Adipocyte (in vitro differentiated cells): ENCODE measurements at regions not wholly inside any gene's neighbourhood (a gene's known extent, or its start where the extent isn't known, plus 50 kb on each side); places are given as distances from the start of the nearest gene placed in this dataset.

Experiments used
- DNase-seq: peaks from one replicate; pipeline ENCODE4 v3.0.0-alpha.2; 2015; ENCODE audit warnings: low read depth
- H3K27me3 ChIP-seq: replicated peaks from 2 replicates; pipeline ENCODE4 v1.7.0; 2013; ENCODE audit warnings: mild to moderate bottlenecking, low read length, moderate library complexity; ENCODE audit not compliant: control insufficient read depth, insufficient read depth
- H3K36me3 ChIP-seq: 2 replicates; pipeline ENCODE4 v1.7.0; 2013; ENCODE audit warnings: low read length, mild to moderate bottlenecking, moderate library complexity; ENCODE audit not compliant: control insufficient read depth, insufficient read depth, severe bottlenecking
- H3K4me1 ChIP-seq: 2 replicates; pipeline ENCODE4 v1.7.0; 2013; ENCODE audit warnings: mild to moderate bottlenecking, low read length, moderate library complexity; ENCODE audit not compliant: control insufficient read depth, insufficient read depth
- H3K4me3 ChIP-seq: 2 replicates; pipeline ENCODE4 v1.7.0; 2013; ENCODE audit warnings: mild to moderate bottlenecking, low read length, moderate library complexity
- H3K9ac ChIP-seq: 2 replicates; pipeline ENCODE4 v1.7.0; 2013; ENCODE audit warnings: mild to moderate bottlenecking, low read length, moderate library complexity
- H3K9me3 ChIP-seq: 2 replicates; pipeline ENCODE4 v1.7.0; 2013; ENCODE audit warnings: mild to moderate bottlenecking, low read length, moderate library complexity; ENCODE audit not compliant: control insufficient read depth

- no peak for DNase-seq
- Histone ChIP-seq H3K4me1 (no peaks in the 10 kb centered on the region), H3K4me3 (no peak overlapping the region), H3K9me3 (no peaks in the 10 kb centered on the region), H3K9ac (no peak overlapping the region), H3K36me3 (no peaks in the 10 kb centered on the region), H3K27me3 (peaks cover 6% of the 10 kb centered on the region)
Observed at GRCh38 chr5:136924490-136924889, 559.1 kb upstream of the TRPC7 start.

- no peak for DNase-seq
- Histone ChIP-seq H3K9me3 (no peaks in the 10 kb centered on the region), H3K36me3 (no peaks in the 10 kb centered on the region), H3K27me3 (no peaks in the 10 kb centered on the region), H3K4me3 (no peak overlapping the region), H3K4me1 (no peaks in the 10 kb centered on the region), H3K9ac (no peak overlapping the region)
Observed at GRCh38 chr5:136910625-136911024, 545.3 kb upstream of the TRPC7 start.

- H3K4me3 ChIP-seq: no peak overlapping the region
- no peaks in the 10 kb centered on the region for H3K4me1 ChIP-seq
- H3K36me3 ChIP-seq: no peaks in the 10 kb centered on the region
- no peaks in the 10 kb centered on the region for H3K9me3 ChIP-seq
- no peaks in the 10 kb centered on the region for H3K27me3 ChIP-seq
- DNase-seq: peak; percentile 21
- no peak overlapping the region for H3K9ac ChIP-seq
Observed at GRCh38 chr5:136909906-136910305, 544.6 kb upstream of the TRPC7 start.

DNA sequence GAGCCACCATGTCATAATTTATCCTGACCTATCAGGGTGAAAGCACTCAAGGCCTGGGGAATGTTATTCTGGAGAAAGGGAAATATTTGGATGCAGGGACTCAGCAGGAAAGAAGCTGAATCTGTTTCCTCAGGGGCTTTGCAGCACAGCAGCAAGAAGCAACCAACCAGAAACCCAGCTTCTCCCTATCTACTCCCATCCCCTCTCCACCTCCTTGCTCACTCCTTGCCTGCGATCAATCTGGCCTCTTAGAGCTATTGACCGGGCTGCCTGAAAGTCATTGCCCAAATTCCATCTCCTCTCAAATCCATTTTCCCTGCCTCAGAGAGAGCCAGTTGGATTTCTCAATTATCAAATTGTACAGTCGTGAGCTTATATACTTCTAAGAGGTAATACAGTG is 542.0 kb upstream of the TRPC7 start:
- no peak overlapping the region for H3K4me3 ChIP-seq
- H3K9ac ChIP-seq: no peak overlapping the region
- H3K4me1 ChIP-seq: no peaks in the 10 kb centered on the region
- H3K9me3 ChIP-seq: peaks cover 9% of the 10 kb centered on the region
- H3K27me3 ChIP-seq: no peaks in the 10 kb centered on the region
- DNase-seq: no peak
- no peaks in the 10 kb centered on the region for H3K36me3 ChIP-seq

DNA sequence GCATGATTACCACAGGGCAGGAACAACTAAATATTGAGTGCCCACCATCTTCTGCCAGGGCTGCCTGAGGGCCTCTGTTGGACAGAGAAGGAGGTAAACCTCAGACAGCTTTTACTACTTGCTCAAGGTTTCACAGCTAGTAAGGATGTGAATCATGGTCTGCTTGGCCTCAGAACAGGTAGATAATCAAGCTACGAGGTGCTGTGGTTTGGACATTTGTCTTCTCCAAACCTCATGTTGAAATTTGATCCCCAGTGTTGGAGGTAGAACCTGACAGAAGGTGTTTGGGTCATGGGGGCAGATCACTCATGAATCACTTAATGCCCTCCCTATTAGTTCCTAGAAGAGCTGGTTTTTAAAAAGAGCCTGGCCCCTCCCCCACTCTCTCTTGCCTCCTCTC is 541.2 kb upstream of the TRPC7 start:
- no peak overlapping the region for H3K4me3 ChIP-seq
- no peak overlapping the region for H3K9ac ChIP-seq
- peaks cover 17% of the 10 kb centered on the region for H3K9me3 ChIP-seq
- H3K4me1 ChIP-seq: no peaks in the 10 kb centered on the region
- no peaks in the 10 kb centered on the region for H3K27me3 ChIP-seq
- no peak for DNase-seq
- no peaks in the 10 kb centered on the region for H3K36me3 ChIP-seq

DNA sequence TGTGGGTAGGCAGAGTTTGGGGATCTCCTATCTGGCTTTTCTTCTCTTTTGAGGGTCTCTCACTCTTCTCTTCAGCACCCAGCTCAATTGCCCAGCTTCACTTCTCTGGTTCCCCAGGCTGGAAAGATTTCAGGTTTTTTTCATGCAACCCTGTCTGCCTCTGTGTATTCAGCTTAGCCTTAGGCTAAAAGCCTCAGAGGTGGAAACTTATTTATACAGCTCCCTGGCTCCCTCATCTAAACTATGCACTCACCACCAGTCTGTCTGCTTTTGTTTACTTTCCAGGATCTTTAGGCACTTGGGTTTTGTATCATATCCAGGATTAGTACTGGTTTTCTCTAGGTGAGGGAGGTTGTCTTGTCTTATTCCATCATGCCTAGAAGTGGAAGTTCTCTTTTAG is 540.2 kb upstream of the TRPC7 start:
- no peaks in the 10 kb centered on the region for H3K36me3 ChIP-seq
- H3K4me1 ChIP-seq: no peaks in the 10 kb centered on the region
- H3K9me3 ChIP-seq: peaks cover 22% of the 10 kb centered on the region
- no peak overlapping the region for H3K4me3 ChIP-seq
- H3K27me3 ChIP-seq: no peaks in the 10 kb centered on the region
- DNase-seq: peak; percentile 10
- H3K9ac ChIP-seq: no peak overlapping the region

GRCh38 chr5:136894070-136894469 is 528.7 kb upstream of the TRPC7 start:
- Histone ChIP-seq H3K9ac (no peak overlapping the region), H3K4me3 (no peak overlapping the region), H3K27me3 (peaks cover 4% of the 10 kb centered on the region), H3K9me3 (no peaks in the 10 kb centered on the region), H3K4me1 (no peaks in the 10 kb centered on the region), H3K36me3 (no peaks in the 10 kb centered on the region)
- no peak for DNase-seq

- Histone ChIP-seq H3K4me3 (no peak overlapping the region), H3K9me3 (no peaks in the 10 kb centered on the region), H3K4me1 (no peaks in the 10 kb centered on the region), H3K36me3 (no peaks in the 10 kb centered on the region), H3K27me3 (peaks cover 17% of the 10 kb centered on the region), H3K9ac (no peak overlapping the region)
- DNase-seq: no peak
Observed at GRCh38 chr5:136892000-136892399, 526.7 kb upstream of the TRPC7 start.

DNA sequence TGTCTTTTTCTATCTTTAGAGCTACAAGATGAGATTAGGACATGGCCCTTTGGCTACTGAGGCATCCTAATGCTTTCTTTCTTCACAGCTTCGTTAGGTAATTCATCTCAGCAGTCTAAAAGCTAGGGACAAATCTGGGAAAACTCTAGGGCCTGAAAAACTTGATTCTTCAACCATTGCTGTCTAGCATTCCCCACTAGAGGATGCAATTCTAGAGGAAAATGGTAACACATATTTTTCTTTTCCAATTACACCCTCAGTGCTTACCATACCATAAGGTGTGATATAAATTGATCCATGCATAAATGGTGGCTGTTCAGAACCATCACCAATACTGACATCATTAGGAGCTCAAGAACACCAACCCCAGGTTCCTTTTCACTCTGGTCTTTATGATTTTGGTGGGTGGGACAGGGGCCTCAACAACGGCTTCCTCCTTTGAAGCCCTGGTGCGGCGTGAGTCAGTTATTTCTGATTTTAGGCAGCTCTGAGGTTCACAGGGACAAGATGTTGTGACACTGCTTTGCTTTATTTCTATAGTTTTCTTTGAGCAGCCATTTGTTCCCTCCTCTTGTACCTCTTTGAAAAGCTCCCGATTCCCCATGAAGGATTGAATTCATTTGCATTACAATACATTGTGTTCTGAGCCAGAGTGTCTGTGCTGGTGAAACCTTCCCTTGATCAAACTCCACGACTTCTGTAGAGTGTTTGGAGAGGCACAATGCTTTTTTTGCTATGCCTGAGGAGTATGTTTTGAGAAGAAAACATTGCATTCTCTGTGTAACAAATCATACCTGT is 526.0 kb upstream of the TRPC7 start:
- Histone ChIP-seq H3K4me1 (no peaks in the 10 kb centered on the region), H3K4me3 (no peak overlapping the region), H3K9ac (no peak overlapping the region), H3K27me3 (peaks cover 20% of the 10 kb centered on the region), H3K9me3 (no peaks in the 10 kb centered on the region), H3K36me3 (no peaks in the 10 kb centered on the region)
- DNase-seq: no peak

GRCh38 chr5:136890431-136891148 is 525.2 kb upstream of the TRPC7 start:
- Histone ChIP-seq H3K9me3 (no peaks in the 10 kb centered on the region), H3K4me3 (no peak overlapping the region), H3K4me1 (no peaks in the 10 kb centered on the region), H3K9ac (no peak overlapping the region), H3K27me3 (peaks cover 21% of the 10 kb centered on the region), H3K36me3 (no peaks in the 10 kb centered on the region)
- DNase-seq: no peak

- Histone ChIP-seq H3K4me3 (no peak overlapping the region), H3K27me3 (peaks cover 22% of the 10 kb centered on the region), H3K4me1 (no peaks in the 10 kb centered on the region), H3K36me3 (no peaks in the 10 kb centered on the region), H3K9me3 (no peaks in the 10 kb centered on the region), H3K9ac (no peak overlapping the region)
- no peak for DNase-seq
Observed at GRCh38 chr5:136886608-136887007, 521.3 kb upstream of the TRPC7 start.
